Renal cortical epithelial cell (primary cell): ENCODE measurements at regions not wholly inside any gene's neighbourhood (a gene's known extent, or its start where the extent isn't known, plus 50 kb on each side); places are given as distances from the start of the nearest gene placed in this dataset.
"Not testable (repeated sequence)": the region's sequence is repeated elsewhere in the genome, so short reads cannot be mapped to it uniquely, and the experiment has no call there.

ENCODE experiments used
- DNase-seq: peaks from one replicate; pipeline ENCODE4 v3.0.0-alpha.2; 2011; ENCODE audit warnings: low read depth

GRCh38 chr4:123216946-123217345 lies 179.6 kb upstream of the SPRY1 start:
- DNase-seq = no peak

GRCh38 chr4:123217664-123218063 lies 178.9 kb upstream of the SPRY1 start:
- no peak for DNase-seq

- DNase-seq = no peak
These were observed 177.6 kb upstream of the SPRY1 start for GRCh38 chr4:123218981-123219380.

GRCh38 chr4:123229286-123229685 lies 167.3 kb upstream of the SPRY1 start:
- DNase-seq = no peak

- DNase-seq = no peak
These were observed 166.5 kb upstream of the SPRY1 start for GRCh38 chr4:123230061-123230460.

GRCh38 chr4:123232439-123232838 lies 164.2 kb upstream of the SPRY1 start:
- peak; percentile 15 for DNase-seq

GRCh38 chr4:123233136-123233768 lies 163.3 kb upstream of the SPRY1 start:
- no peak for DNase-seq

GRCh38 chr4:123234955-123235354 lies 161.6 kb upstream of the SPRY1 start:
- DNase-seq = no peak

- peak; percentile 69 for DNase-seq
These were observed 161.2 kb upstream of the SPRY1 start for GRCh38 chr4:123235431-123235830.

GRCh38 chr4:123236606-123237005 lies 160.0 kb upstream of the SPRY1 start:
- DNase-seq = no peak

- DNase-seq = not testable (repeated sequence)
These were observed 156.3 kb upstream of the SPRY1 start for GRCh38 chr4:123240286-123240685.

GRCh38 chr4:123243220-123243619 lies 153.4 kb upstream of the SPRY1 start:
- DNase-seq = not testable (repeated sequence)

GRCh38 chr4:123244137-123244536 lies 152.5 kb upstream of the SPRY1 start:
- DNase-seq = no peak

- DNase-seq = no peak
These were observed 150.5 kb upstream of the SPRY1 start for GRCh38 chr4:123246085-123246484.

- no peak for DNase-seq
These were observed 148.4 kb upstream of the SPRY1 start for GRCh38 chr4:123248085-123248659.

- DNase-seq = no peak
These were observed 146.8 kb upstream of the SPRY1 start for GRCh38 chr4:123249821-123250220.

GRCh38 chr4:123250843-123251242 lies 145.8 kb upstream of the SPRY1 start:
- peak; percentile 40 for DNase-seq

- peak; percentile 62 for DNase-seq
These were observed 140.6 kb upstream of the SPRY1 start for GRCh38 chr4:123255971-123256370.

GRCh38 chr4:123256901-123257300 lies 139.7 kb upstream of the SPRY1 start:
- DNase-seq = no peak

- no peak for DNase-seq
These were observed 139.0 kb upstream of the SPRY1 start for GRCh38 chr4:123257591-123257990.

GRCh38 chr4:123259676-123260646 lies 136.6 kb upstream of the SPRY1 start:
- DNase-seq = no peak

- DNase-seq = no peak
These were observed 135.9 kb upstream of the SPRY1 start for GRCh38 chr4:123260653-123261052.

- no peak for DNase-seq
These were observed 134.5 kb upstream of the SPRY1 start for GRCh38 chr4:123262080-123262479.
